VCaP (cell line): ENCODE measurements at regions not wholly inside any gene's neighbourhood (a gene's known extent, or its start where the extent isn't known, plus 50 kb on each side); places are given as distances from the start of the nearest gene placed in this dataset.
A peak's percentile ranks its signal among the peaks of the same experiment; 100 is the strongest.
"Not testable (repeated sequence)": the region's sequence is repeated elsewhere in the genome, so short reads cannot be mapped to it uniquely, and the experiment has no call there.

Experiments
- H3K27ac ChIP-seq: fragments of 450-650 bp; 2 replicates; pipeline ENCODE4 v1.5.1; 2017
- TF ChIP-seq, protein P1 (sequence below): fragments of 450-650 bp; conservative IDR thresholded peaks from 2 replicates; pipeline ENCODE4 v1.5.1; 2017; ENCODE audit warnings: mild to moderate bottlenecking, moderate library complexity

GRCh38 chr7:64098-64915, 128.1 kb upstream of the FAM20C start:
- H3K27ac ChIP-seq: no peak overlapping the region
- TF ChIP-seq, protein P1, sequence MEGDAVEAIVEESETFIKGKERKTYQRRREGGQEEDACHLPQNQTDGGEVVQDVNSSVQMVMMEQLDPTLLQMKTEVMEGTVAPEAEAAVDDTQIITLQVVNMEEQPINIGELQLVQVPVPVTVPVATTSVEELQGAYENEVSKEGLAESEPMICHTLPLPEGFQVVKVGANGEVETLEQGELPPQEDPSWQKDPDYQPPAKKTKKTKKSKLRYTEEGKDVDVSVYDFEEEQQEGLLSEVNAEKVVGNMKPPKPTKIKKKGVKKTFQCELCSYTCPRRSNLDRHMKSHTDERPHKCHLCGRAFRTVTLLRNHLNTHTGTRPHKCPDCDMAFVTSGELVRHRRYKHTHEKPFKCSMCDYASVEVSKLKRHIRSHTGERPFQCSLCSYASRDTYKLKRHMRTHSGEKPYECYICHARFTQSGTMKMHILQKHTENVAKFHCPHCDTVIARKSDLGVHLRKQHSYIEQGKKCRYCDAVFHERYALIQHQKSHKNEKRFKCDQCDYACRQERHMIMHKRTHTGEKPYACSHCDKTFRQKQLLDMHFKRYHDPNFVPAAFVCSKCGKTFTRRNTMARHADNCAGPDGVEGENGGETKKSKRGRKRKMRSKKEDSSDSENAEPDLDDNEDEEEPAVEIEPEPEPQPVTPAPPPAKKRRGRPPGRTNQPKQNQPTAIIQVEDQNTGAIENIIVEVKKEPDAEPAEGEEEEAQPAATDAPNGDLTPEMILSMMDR: peak; percentile 66

DNA sequence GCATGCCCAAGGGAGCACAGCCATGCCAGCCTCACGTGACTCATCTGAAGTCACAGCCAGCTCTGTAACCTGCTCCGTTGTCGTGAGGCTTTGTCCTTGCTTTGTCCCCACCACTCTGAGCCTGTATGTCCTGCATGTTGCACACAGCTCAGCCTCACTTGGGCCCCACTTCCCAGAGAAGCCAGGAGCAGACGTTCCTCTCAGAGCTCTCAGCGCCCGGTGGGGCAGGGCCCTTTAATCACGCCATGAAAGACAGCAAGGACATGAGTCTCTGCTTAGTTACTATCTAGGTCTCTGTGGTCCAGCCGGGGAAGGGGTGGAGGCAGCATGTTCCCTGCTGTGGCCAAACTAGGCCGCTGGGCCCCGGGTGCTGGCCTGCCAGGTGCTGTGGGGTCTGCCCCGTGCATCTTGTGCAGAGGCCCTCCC, 127.4 kb upstream of the FAM20C start:
- no peak overlapping the region for H3K27ac ChIP-seq

GRCh38 chr7:65554-65953, 126.8 kb upstream of the FAM20C start:
- no peak overlapping the region for H3K27ac ChIP-seq
- TF ChIP-seq, protein P1: no peak

More for the DNA sequence above, 127.4 kb upstream of the FAM20C start:
- TF ChIP-seq, protein P1: no peak

GRCh38 chr7:66296-66695, 126.1 kb upstream of the FAM20C start:
- no peak overlapping the region for H3K27ac ChIP-seq
- TF ChIP-seq, protein P1: no peak

DNA sequence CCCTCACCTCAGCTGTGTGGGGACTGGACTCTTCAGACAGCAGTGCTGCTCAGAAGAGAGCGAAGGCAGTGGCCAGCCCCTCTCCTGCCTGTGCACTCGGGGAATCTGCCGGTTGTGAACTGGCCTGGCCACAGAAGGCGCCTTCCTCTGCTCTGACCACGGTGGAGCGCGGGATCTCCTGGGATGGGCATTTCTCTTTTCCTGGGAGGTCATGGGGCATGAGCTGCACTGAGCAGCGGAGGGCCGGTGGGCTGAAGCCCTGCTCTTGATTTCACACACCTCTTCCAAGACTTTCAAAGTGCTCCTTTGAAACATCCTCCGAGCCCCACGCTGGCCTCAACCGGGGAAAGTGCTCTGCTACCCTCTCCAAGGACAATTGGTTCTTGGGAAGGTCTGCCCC, 125.6 kb upstream of the FAM20C start:
- TF ChIP-seq, protein P1: no peak
- no peak overlapping the region for H3K27ac ChIP-seq

- TF ChIP-seq, protein P1: no peak
- no peak overlapping the region for H3K27ac ChIP-seq
Measured at GRCh38 chr7:67661-68395, 124.5 kb upstream of the FAM20C start.

DNA sequence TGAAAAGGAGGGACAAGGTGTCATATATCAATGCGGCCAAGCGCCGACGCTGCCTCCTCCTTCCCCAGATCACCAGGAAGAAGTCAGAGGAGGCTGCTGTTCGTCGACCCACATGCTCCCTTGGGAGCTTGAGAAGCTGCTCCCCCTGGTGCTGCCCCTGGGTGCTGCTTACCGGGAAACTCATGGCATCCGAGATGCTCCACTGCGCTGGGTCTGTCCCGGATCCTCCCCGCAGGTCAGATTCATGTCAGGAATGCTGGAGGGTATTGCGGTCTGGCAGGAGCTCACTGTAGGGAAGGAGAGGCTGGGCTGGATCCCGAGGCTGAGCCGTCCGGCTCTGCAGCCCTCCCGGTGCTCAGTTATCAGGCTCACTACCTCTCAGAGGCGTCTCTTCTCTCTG, 123.7 kb upstream of the FAM20C start:
- TF ChIP-seq, protein P1: no peak
- no peak overlapping the region for H3K27ac ChIP-seq

GRCh38 chr7:69052-69451, 123.3 kb upstream of the FAM20C start:
- not testable (repeated sequence) for H3K27ac ChIP-seq

DNA sequence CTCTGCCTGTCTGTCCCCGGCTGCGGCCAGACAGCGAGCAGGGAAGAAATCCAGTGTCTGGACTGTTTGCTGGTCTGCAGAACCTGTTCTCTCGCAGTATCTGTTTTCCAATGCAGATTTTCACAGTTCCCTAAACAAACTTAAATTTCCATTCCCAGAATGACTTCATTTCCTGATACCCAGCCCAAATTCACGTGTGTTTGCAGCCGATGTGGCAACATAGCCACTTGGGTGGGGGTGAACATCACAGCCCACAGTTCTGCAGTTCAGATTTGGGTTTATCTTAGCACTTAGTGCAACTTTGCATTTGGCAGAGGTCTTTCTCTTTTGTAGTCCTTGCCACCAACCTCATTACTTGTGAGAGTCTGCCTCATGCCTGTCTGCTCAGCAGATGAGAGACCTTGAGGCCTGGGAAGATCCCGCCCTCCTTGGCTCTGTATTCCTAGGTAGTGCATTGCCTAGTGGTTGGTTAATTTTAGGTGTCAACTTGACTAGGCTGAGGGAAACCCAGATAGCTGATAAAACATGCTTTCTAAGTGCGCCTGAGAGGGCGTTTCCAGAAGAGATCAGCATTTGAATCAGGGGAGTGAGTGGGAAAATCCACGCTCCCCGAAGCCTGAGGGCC, 122.8 kb upstream of the FAM20C start:
- H3K27ac ChIP-seq: not testable (repeated sequence)

DNA sequence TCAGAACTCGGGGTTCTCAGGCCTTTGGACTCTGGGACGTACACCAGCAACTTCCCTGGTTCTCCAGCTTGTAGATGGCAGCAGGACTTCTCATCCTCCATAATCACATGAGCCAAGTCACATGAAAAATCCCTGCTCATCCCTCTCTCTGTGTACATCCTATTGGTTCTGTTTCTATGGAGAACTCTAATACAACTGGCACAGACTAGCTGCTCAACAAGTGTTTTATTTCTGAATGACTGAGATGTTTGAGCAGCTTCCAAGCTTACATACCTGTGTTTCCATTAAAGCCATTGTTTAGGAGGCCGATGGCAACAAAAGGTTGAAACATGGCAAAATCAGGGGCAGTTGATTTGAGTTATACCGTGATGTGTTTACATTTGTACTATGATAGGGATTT, 122.2 kb upstream of the FAM20C start:
- H3K27ac ChIP-seq: not testable (repeated sequence)

DNA sequence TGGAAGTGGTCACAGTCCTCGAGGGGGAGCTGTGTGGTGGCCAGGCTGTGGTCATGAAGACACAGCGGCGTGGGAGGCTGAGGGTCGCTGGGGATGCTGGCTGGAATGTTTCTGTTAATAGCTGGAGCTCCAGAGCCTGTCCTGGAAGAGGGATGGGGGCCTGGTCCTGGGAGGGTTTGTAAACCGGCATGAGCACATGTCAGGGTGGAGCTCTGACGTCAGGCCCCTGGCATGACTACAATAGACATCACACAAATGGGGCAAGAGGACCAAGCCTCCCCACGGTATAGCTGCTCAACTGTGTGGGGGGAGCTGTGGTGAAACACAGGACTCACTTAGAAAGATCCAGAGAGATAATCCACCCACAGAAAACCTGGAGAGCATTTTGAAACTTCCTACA, 121.4 kb upstream of the FAM20C start:
- not testable (repeated sequence) for H3K27ac ChIP-seq
